Stomach (tissue), 8 donors: ENCODE measurements at regions not wholly inside any gene's neighbourhood (a gene's known extent, or its start where the extent isn't known, plus 50 kb on each side); places are given as distances from the start of the nearest gene placed in this dataset.

Experiments
- DNase-seq, 2 donors: peaks; one replicate each; pipeline versions ENCODE4 v3.0.0 to v3.0.0-alpha.2; 2013 to 2019
- H3K27ac ChIP-seq, 5 donors: fragments of 200-600 bp in 4 of 5; sonication (generic) in 4 of 5; one replicate each; pipeline ENCODE4 v1.5.1; 2013 to 2019; ENCODE audit warnings: mild to moderate bottlenecking in 1 of 5, moderate library complexity in 1 of 5
- H3K27me3 ChIP-seq, 3 donors: fragments of 200-600 bp; sonication (generic); one replicate each; pipeline ENCODE4 v1.5.1; 2017 to 2019; ENCODE audit warnings: mixed run types in 1 of 3
- H3K36me3 ChIP-seq, 4 donors: fragments of 200-600 bp; sonication (generic); 1 replicate in 3 of 4; 2 replicates in 1 of 4; pipeline ENCODE4 v1.5.1; 2016 to 2019
- H3K4me1 ChIP-seq, 4 donors: fragments of 200-600 bp; sonication (generic); one replicate each; pipeline ENCODE4 v1.5.1; 2016 to 2019
- H3K4me3 ChIP-seq, 4 donors: fragments of 200-600 bp; sonication (generic) in 3 of 4; one replicate each; pipeline ENCODE4 v1.5.1; 2016 to 2019; ENCODE audit warnings: mild to moderate bottlenecking in 1 of 4
- H3K9me3 ChIP-seq, 4 donors: fragments of 200-600 bp; sonication (generic); one replicate each; pipeline ENCODE4 v1.5.1; 2016 to 2019
- CTCF ChIP-seq, 7 experiments: fragments of 450-650 bp in 4 of 7; fragments of 200-600 bp in 3 of 7; sonication (generic) in 3 of 7; IDR thresholded peaks; one replicate each; pipeline ENCODE4 v1.5.1; 2016 to 2019; ENCODE audit warnings: antibody characterized with exemption in 7 of 7, control low read depth in 2 of 7, mild to moderate bottlenecking in 1 of 7
- EP300 ChIP-seq: sonication (generic); formaldehyde crosslinking; IDR thresholded peaks from one replicate; pipeline ENCODE4 v1.6.1; 2017; ENCODE audit warnings: antibody characterized with exemption
- POLR2A ChIP-seq, 4 donors: fragments of 450-650 bp; IDR thresholded peaks; one replicate each; pipeline ENCODE4 v1.6.1; 2016; ENCODE audit warnings: antibody characterized with exemption in 4 of 4, control low read depth in 2 of 4, mild to moderate bottlenecking in 1 of 4, moderate library complexity in 1 of 4
- POLR2AphosphoS5 ChIP-seq, 3 donors: sonication (generic); formaldehyde crosslinking; IDR thresholded peaks; one replicate each; pipeline ENCODE4 v1.6.1; 2016; ENCODE audit warnings: antibody characterized with exemption in 3 of 3
- WGBS, 5 donors: extraction: QIAGEN DNeasy Blood & Tissue Kit in 3 of 5; methylation state at CpG; one replicate each; pipeline versions ENCODE4 v1.1.5 to v1.1.7; 2013 to 2018; 5-methylcytosine and 5-hydroxymethylcytosine counted together
- intact Hi-C: fragments of 100-400 bp; cut with DNase I; formaldehyde crosslinking; loops from one replicate; pipeline ENCODE4 v1.15.1; 2023; ENCODE audit warnings: low total_unique reads
- donor health status: healthy with polysubstance abuse.
- donor health status: Bipolar disorder and iron deficiency.
- donor health status: healthy.

- intact Hi-C loops, result no loop called here
- no peaks in the 10 kb centered on the region for H3K36me3 ChIP-seq
- no peak overlapping the region for H3K27ac ChIP-seq
- no peak for DNase-seq
- H3K4me3 ChIP-seq, result no peak overlapping the region
- no peaks in the 10 kb centered on the region for H3K4me1 ChIP-seq
- H3K9me3 ChIP-seq, result peaks cover 3 to 40% (median 37%) of the 10 kb centered on the region in 4 donors
- no peak for TF ChIP-seq POLR2A (IDR thresholded peaks at IDR 0.05)
- TF ChIP-seq EP300, result no peak
- no peak for TF ChIP-seq CTCF (IDR thresholded peaks at IDR 0.05)
- no peak for TF ChIP-seq POLR2AphosphoS5 (IDR thresholded peaks at IDR 0.05)
- H3K27me3 ChIP-seq, result peaks cover 0 to 20% (median 0%) of the 10 kb centered on the region in 3 donors
Measured at GRCh38 chr20:56983813-56984212, 282.6 kb downstream of the BMP7 start.

- intact Hi-C loops, result no loop called here
- 43 to 58% (median 55%) methylated on average over 2 of the region's 2 CpGs for WGBS, 5 donors
- H3K27me3 ChIP-seq, result peaks cover 0 to 24% (median 0%) of the 10 kb centered on the region in 3 donors
- H3K4me1 ChIP-seq, result no peaks in the 10 kb centered on the region
- TF ChIP-seq CTCF (IDR thresholded peaks at IDR 0.05), result no peak
- TF ChIP-seq EP300, result no peak
- TF ChIP-seq POLR2A (IDR thresholded peaks at IDR 0.05), result no peak
- no peak for TF ChIP-seq POLR2AphosphoS5 (IDR thresholded peaks at IDR 0.05)
- H3K27ac ChIP-seq, result no peak overlapping the region
- no peak for DNase-seq
- H3K9me3 ChIP-seq, result peaks cover 3 to 40% (median 37%) of the 10 kb centered on the region in 4 donors
- H3K36me3 ChIP-seq, result no peaks in the 10 kb centered on the region
- no peak overlapping the region for H3K4me3 ChIP-seq
Measured at GRCh38 chr20:56985066-56985685, 281.3 kb downstream of the BMP7 start.

GRCh38 chr20:56986476-56986875 lies 280.0 kb downstream of the BMP7 start:
- peaks cover 3 to 40% (median 37%) of the 10 kb centered on the region in 4 donors for H3K9me3 ChIP-seq
- peaks cover 0 to 25% (median 0%) of the 10 kb centered on the region in 3 donors for H3K27me3 ChIP-seq
- H3K27ac ChIP-seq, result no peak overlapping the region
- H3K4me1 ChIP-seq, result no peaks in the 10 kb centered on the region
- intact Hi-C loops, result no loop called here
- no peaks in the 10 kb centered on the region for H3K36me3 ChIP-seq
- WGBS, 5 donors, result 86 to 98% (median 95%) methylated on average over 1 of the region's 1 CpG
- TF ChIP-seq EP300 (no peak), CTCF (IDR thresholded peaks at IDR 0.05) (no peak), POLR2A (IDR thresholded peaks at IDR 0.05) (no peak), POLR2AphosphoS5 (IDR thresholded peaks at IDR 0.05) (no peak)
- no peak for DNase-seq
- H3K4me3 ChIP-seq, result no peak overlapping the region

- Histone ChIP-seq H3K4me1 (no peaks in the 10 kb centered on the region), H3K36me3 (no peaks in the 10 kb centered on the region), H3K4me3 (no peak overlapping the region), H3K27ac (no peak overlapping the region), H3K27me3 (peaks cover 0 to 25% (median 0%) of the 10 kb centered on the region in 3 donors), H3K9me3 (peaks cover 3 to 40% (median 37%) of the 10 kb centered on the region in 4 donors)
- DNase-seq, result no peak
- intact Hi-C loops, result no loop called here
- TF ChIP-seq EP300 (no peak), POLR2A (IDR thresholded peaks at IDR 0.05) (no peak), POLR2AphosphoS5 (IDR thresholded peaks at IDR 0.05) (no peak), CTCF (IDR thresholded peaks at IDR 0.05) (no peak)
- 62 to 82% (median 71%) methylated on average over 12 of the region's 12 CpGs for WGBS, 5 donors
Measured at GRCh38 chr20:56986931-56987720, 279.3 kb downstream of the BMP7 start.
